Activated CD8-positive, alpha-beta T cell treated with anti-CD3 and anti-CD28 coated beads for 36 hours (primary cell): ENCODE measurements at regions not wholly inside any gene's neighbourhood (a gene's known extent, or its start where the extent isn't known, plus 50 kb on each side); places are given as distances from the start of the nearest gene placed in this dataset.

Source experiments
- ATAC-seq: fragments of 200-7000 bp; cut with Tn5 transposase; one replicate; pipeline ENCODE4 v1.10.0; 2021; ENCODE audit warnings: mild to moderate bottlenecking, moderate library complexity
- CTCF ChIA-PET: fragments of 350-600 bp; sonication (Branson Sonifier 250); formaldehyde crosslinking; loops from one replicate; lab custom pipeline; 2021; ENCODE audit warnings: antibody characterized with exemption; lab: Charles Lee
- POLR2A ChIA-PET: fragments of 350-600 bp; sonication (Branson Sonifier 250); formaldehyde crosslinking; loops from one replicate; lab custom pipeline; 2021; ENCODE audit warnings: antibody characterized with exemption; lab: Charles Lee
- DNase-seq: peaks from one replicate; pipeline ENCODE4 v3.0.0-alpha.2; 2020
- H3K27ac Mint-ChIP-seq: one replicate; pipeline ENCODE4 v1.8.0; 2021; ENCODE audit warnings: mild to moderate bottlenecking, mixed read lengths
- H3K27me3 Mint-ChIP-seq: one replicate; pipeline ENCODE4 v1.8.0; 2021; ENCODE audit warnings: mixed read lengths
- H3K36me3 Mint-ChIP-seq: one replicate; pipeline ENCODE4 v1.8.0; 2021; ENCODE audit warnings: low read depth, mixed read lengths
- H3K4me1 Mint-ChIP-seq: one replicate; pipeline ENCODE4 v1.8.0; 2021; ENCODE audit warnings: low read depth, mixed read lengths
- H3K4me3 Mint-ChIP-seq: one replicate; pipeline ENCODE4 v1.8.0; 2021; ENCODE audit warnings: mild to moderate bottlenecking, moderate library complexity, mixed read lengths
- H3K9me3 Mint-ChIP-seq: one replicate; pipeline ENCODE4 v1.8.0; 2021; ENCODE audit warnings: mixed read lengths
- CTCF ChIP-seq: fragments of 200-600 bp; IDR thresholded peaks from one replicate; pipeline ENCODE4 v1.8.0; 2022; ENCODE audit warnings: antibody characterized with exemption, mild to moderate bottlenecking
- intact Hi-C: fragments of 100-400 bp; cut with micrococcal nuclease; formaldehyde crosslinking; loops from one replicate; pipeline ENCODE4 v1.10.0; 2022

GRCh38 chr9:18146329-18146728 is 327.6 kb upstream of the ADAMTSL1 start:
- no peak overlapping the region for H3K27ac Mint-ChIP-seq
- DNase-seq (no peak), ATAC-seq (no peak)
- CTCF ChIA-PET, result no interaction called here
- TF ChIP-seq CTCF, result no peak
- no peaks in the 10 kb centered on the region for H3K27me3 Mint-ChIP-seq
- POLR2A ChIA-PET, result no interaction called here
- H3K4me1 Mint-ChIP-seq, result no peaks in the 10 kb centered on the region
- intact Hi-C loops, result no loop called here
- H3K4me3 Mint-ChIP-seq, result no peak overlapping the region
- no peaks in the 10 kb centered on the region for H3K36me3 Mint-ChIP-seq
- H3K9me3 Mint-ChIP-seq, result no peaks in the 10 kb centered on the region

- no peak for TF ChIP-seq CTCF
- H3K27me3 Mint-ChIP-seq, result no peaks in the 10 kb centered on the region
- H3K9me3 Mint-ChIP-seq, result no peaks in the 10 kb centered on the region
- ChIA-PET CTCF (no interaction called here), POLR2A (no interaction called here)
- DNase-seq (no peak), ATAC-seq (no peak)
- H3K4me3 Mint-ChIP-seq, result no peak overlapping the region
- H3K4me1 Mint-ChIP-seq, result no peaks in the 10 kb centered on the region
- H3K36me3 Mint-ChIP-seq, result no peaks in the 10 kb centered on the region
- intact Hi-C loops, result no loop called here
- no peak overlapping the region for H3K27ac Mint-ChIP-seq
These were observed 324.4 kb upstream of the ADAMTSL1 start for GRCh38 chr9:18149471-18150011.

GRCh38 chr9:18154661-18155060 is 319.3 kb upstream of the ADAMTSL1 start:
- CTCF ChIA-PET, result no interaction called here

GRCh38 chr9:18159254-18159653 is 314.7 kb upstream of the ADAMTSL1 start:
- intact Hi-C loops, result no loop called here
- DNase-seq (no peak), ATAC-seq (no peak)
- Mint-ChIP-seq H3K9me3 (no peaks in the 10 kb centered on the region), H3K27ac (no peak overlapping the region), H3K27me3 (no peaks in the 10 kb centered on the region), H3K36me3 (no peaks in the 10 kb centered on the region), H3K4me3 (no peak overlapping the region), H3K4me1 (no peaks in the 10 kb centered on the region)
- TF ChIP-seq CTCF, result no peak
- ChIA-PET CTCF (no interaction called here), POLR2A (no interaction called here)

More at GRCh38 chr9:18154661-18155060, 319.3 kb upstream of the ADAMTSL1 start:
- Mint-ChIP-seq H3K27me3 (no peaks in the 10 kb centered on the region), H3K36me3 (no peaks in the 10 kb centered on the region), H3K27ac (no peak overlapping the region), H3K9me3 (no peaks in the 10 kb centered on the region), H3K4me3 (no peak overlapping the region), H3K4me1 (no peaks in the 10 kb centered on the region)
- ATAC-seq (no peak), DNase-seq (no peak)
- TF ChIP-seq CTCF, result no peak
- POLR2A ChIA-PET, result no interaction called here
- intact Hi-C loops, result no loop called here

GRCh38 chr9:18163146-18163545 is 310.8 kb upstream of the ADAMTSL1 start:
- TF ChIP-seq CTCF, result no peak
- DNase-seq (no peak), ATAC-seq (no peak)
- Mint-ChIP-seq H3K27ac (no peak overlapping the region), H3K36me3 (no peaks in the 10 kb centered on the region), H3K4me1 (no peaks in the 10 kb centered on the region), H3K4me3 (no peak overlapping the region), H3K27me3 (no peaks in the 10 kb centered on the region), H3K9me3 (no peaks in the 10 kb centered on the region)
- intact Hi-C loops, result no loop called here
- ChIA-PET CTCF (interaction anchor here (1.2 kb wide), 1 partner anchor 92 kb away, joined by 3 read pairs; no protein-coding TSS in a partner anchor), POLR2A (no interaction called here)
